GM12878 (cell line): ENCODE measurements at regions not wholly inside any gene's neighbourhood (a gene's known extent, or its start where the extent isn't known, plus 50 kb on each side); places are given as distances from the start of the nearest gene placed in this dataset.

ENCODE experiments used
- CTCF ChIP-seq, 3 experiments: IDR thresholded peaks in 2 of 3; conservative IDR thresholded peaks in 1 of 3; 2 replicates each; pipeline ENCODE4 v1.5.1; 2011; ENCODE audit warnings: low read depth in 3 of 3, low read length in 3 of 3, mild to moderate bottlenecking in 3 of 3, control low read depth in 2 of 3, moderate library complexity in 2 of 3, inconsistent platforms in 1 of 3, mixed read lengths in 1 of 3; ENCODE audit not compliant: control insufficient read depth in 2 of 3, insufficient read depth in 1 of 3; ENCODE audit errors: extremely low read depth in 1 of 3
- EP300 ChIP-seq, 2 experiments: fragments of 150-350 bp in 1 of 2; IDR thresholded peaks; 2 replicates each; pipeline ENCODE4 v1.6.1; 2011 to 2012; ENCODE audit warnings: low read depth in 2 of 2, low read length in 2 of 2, borderline replicate concordance in 1 of 2, improper control_type of control experiment in 1 of 2, inconsistent platforms in 1 of 2; ENCODE audit not compliant: control insufficient read depth in 1 of 2
- HCFC1 ChIP-seq: fragments of 150-350 bp; IDR thresholded peaks from 2 replicates; pipeline ENCODE4 v1.6.1; 2014; ENCODE audit warnings: low read length
- POLR2A ChIP-seq: IDR thresholded peaks from 2 replicates; pipeline ENCODE4 v1.6.1; 2011; ENCODE audit warnings: low read depth, mild to moderate bottlenecking, low read length
- RAD21 ChIP-seq: IDR thresholded peaks from 2 replicates; pipeline ENCODE4 v1.6.1; 2011; ENCODE audit warnings: mild to moderate bottlenecking, low read depth, low read length, moderate library complexity; ENCODE audit not compliant: insufficient read depth
- REST ChIP-seq: IDR thresholded peaks from 2 replicates; pipeline ENCODE4 v1.6.1; 2012; ENCODE audit warnings: mild to moderate bottlenecking, low read depth, low read length
- SKIL ChIP-seq: fragments of 450-650 bp; IDR thresholded peaks from 2 replicates; pipeline ENCODE4 v1.6.1; 2017; ENCODE audit warnings: mild to moderate bottlenecking, low read depth, inconsistent platforms; ENCODE audit not compliant: poor library complexity, severe bottlenecking
- SMC3 ChIP-seq: IDR thresholded peaks from 2 replicates; pipeline ENCODE4 v1.6.1; 2011; ENCODE audit warnings: low read length, improper control_type of control experiment, borderline replicate concordance
- TAF1 ChIP-seq: IDR thresholded peaks from 2 replicates; pipeline ENCODE4 v1.6.1; 2011; ENCODE audit warnings: mild to moderate bottlenecking, low read depth, low read length, borderline replicate concordance
- ZNF24 ChIP-seq: fragments of 450-650 bp; IDR thresholded peaks from 2 replicates; pipeline ENCODE4 v1.6.1; 2017; ENCODE audit warnings: antibody characterized with exemption, mild to moderate bottlenecking

GRCh38 chr7:25864943-25865751 is 286.9 kb upstream of the NFE2L3 start:
- TF ChIP-seq CTCF (IDR thresholded peaks at IDR 0.05 in 2 of 3, conservative IDR thresholded peaks at IDR 0.05 in 1 of 3; ENCODE audit: control insufficient read depth in 2 of 3, extremely low read depth in 1 of 3, insufficient read depth in 1 of 3, low read depth in 3 of 3, low read length in 3 of 3): no peak
- no peak for TF ChIP-seq EP300 (IDR thresholded peaks at IDR 0.05; ENCODE audit: borderline replicate concordance in 1 of 2, control insufficient read depth in 1 of 2, low read depth in 2 of 2, low read length in 2 of 2)
- TF ChIP-seq RAD21: no peak
- no peak for TF ChIP-seq REST
- no peak for TF ChIP-seq SMC3
- TF ChIP-seq POLR2A: no peak
- no peak for TF ChIP-seq SKIL
- TF ChIP-seq TAF1: no peak
- no peak for TF ChIP-seq HCFC1
- TF ChIP-seq ZNF24: no peak
